OCI-LY1 (cell line): ENCODE measurements at regions not wholly inside any gene's neighbourhood (a gene's known extent, or its start where the extent isn't known, plus 50 kb on each side); places are given as distances from the start of the nearest gene placed in this dataset.

ENCODE experiments used
- H2AFZ ChIP-seq: fragments of 200-600 bp; sonication (generic), shearing (Covaris generic); 2 replicates; pipeline ENCODE4 v1.6.0; 2014; ENCODE audit warnings: antibody characterized with exemption, mild to moderate bottlenecking, low read length
- H3F3A ChIP-seq: fragments of 200-600 bp; sonication (generic), shearing (Covaris generic); 2 replicates; pipeline ENCODE4 v1.6.0; 2014; ENCODE audit warnings: mild to moderate bottlenecking, antibody characterized with exemption, low read length, moderate library complexity; ENCODE audit not compliant: insufficient read depth
- H3K27ac ChIP-seq: fragments of 200-600 bp; sonication (generic); 2 replicates; pipeline ENCODE4 v1.5.1; 2014; ENCODE audit warnings: low read length, mixed run types, mild to moderate bottlenecking, low read depth; ENCODE audit not compliant: poor library complexity, severe bottlenecking
- H3K27me3 ChIP-seq: fragments of 200-600 bp; sonication (generic); 2 replicates; pipeline ENCODE4 v1.6.0; 2014; ENCODE audit warnings: antibody characterized with exemption, mild to moderate bottlenecking, low read length, moderate library complexity; ENCODE audit not compliant: insufficient read depth
- H3K36me3 ChIP-seq: fragments of 200-600 bp; sonication (generic); 2 replicates; pipeline ENCODE4 v1.6.1; 2014; ENCODE audit warnings: mild to moderate bottlenecking, antibody characterized with exemption, low read length, moderate library complexity, mixed read lengths; ENCODE audit not compliant: insufficient read depth
- H3K4me1 ChIP-seq: fragments of 200-600 bp; sonication (generic); 2 replicates; pipeline ENCODE4 v1.5.1; 2014; ENCODE audit warnings: mild to moderate bottlenecking, low read length, moderate library complexity; ENCODE audit not compliant: insufficient read depth, severe bottlenecking
- H3K4me2 ChIP-seq: fragments of 200-600 bp; sonication (generic), shearing (Covaris generic); 2 replicates; pipeline ENCODE4 v1.6.1; 2014; ENCODE audit warnings: low read length
- H3K4me3 ChIP-seq: fragments of 200-600 bp; sonication (generic); 2 replicates; pipeline ENCODE4 v1.5.1; 2014; ENCODE audit warnings: low read length, low read depth, mild to moderate bottlenecking, mixed read lengths; ENCODE audit not compliant: poor library complexity, severe bottlenecking
- H3K79me2 ChIP-seq: fragments of 200-600 bp; shearing (Covaris generic); 2 replicates; pipeline ENCODE4 v1.6.1; 2016; ENCODE audit warnings: mixed run types, low read length, mixed read lengths; ENCODE audit not compliant: insufficient read depth
- H3K9ac ChIP-seq: fragments of 200-600 bp; sonication (generic), shearing (Covaris generic); 2 replicates; pipeline ENCODE4 v1.6.1; 2014; ENCODE audit warnings: mild to moderate bottlenecking, low read length, mixed read lengths
- H3K9me2 ChIP-seq: fragments of 200-600 bp; sonication (generic), shearing (Covaris generic); 2 replicates; pipeline ENCODE4 v1.6.1; 2014; ENCODE audit warnings: low read depth, mild to moderate bottlenecking, low read length, mixed read lengths
- H3K9me3 ChIP-seq: fragments of 200-600 bp; shearing (Covaris generic); 2 replicates; pipeline ENCODE4 v1.6.1; 2014; ENCODE audit warnings: low read length, mixed read lengths
- H4K20me1 ChIP-seq: fragments of 200-600 bp; sonication (generic), shearing (Covaris generic); 2 replicates; pipeline ENCODE4 v1.6.0; 2016; ENCODE audit warnings: mild to moderate bottlenecking, low read length; ENCODE audit not compliant: insufficient read depth
- EZH2 ChIP-seq: fragments of 200-600 bp; sonication (generic), shearing (Covaris generic); IDR thresholded peaks from 2 replicates; pipeline ENCODE4 v1.8.0; 2017; ENCODE audit warnings: borderline replicate concordance, mixed run types, mild to moderate bottlenecking, antibody characterized with exemption, low read length, moderate library complexity, mixed read lengths
- TF ChIP-seq, protein P1 (sequence below): fragments of 200-600 bp; sonication (generic), shearing (Covaris generic); IDR thresholded peaks from 2 replicates; pipeline ENCODE4 v1.5.1; 2017; ENCODE audit warnings: mild to moderate bottlenecking, antibody characterized with exemption, low read length, moderate library complexity, mixed read lengths

DNA sequence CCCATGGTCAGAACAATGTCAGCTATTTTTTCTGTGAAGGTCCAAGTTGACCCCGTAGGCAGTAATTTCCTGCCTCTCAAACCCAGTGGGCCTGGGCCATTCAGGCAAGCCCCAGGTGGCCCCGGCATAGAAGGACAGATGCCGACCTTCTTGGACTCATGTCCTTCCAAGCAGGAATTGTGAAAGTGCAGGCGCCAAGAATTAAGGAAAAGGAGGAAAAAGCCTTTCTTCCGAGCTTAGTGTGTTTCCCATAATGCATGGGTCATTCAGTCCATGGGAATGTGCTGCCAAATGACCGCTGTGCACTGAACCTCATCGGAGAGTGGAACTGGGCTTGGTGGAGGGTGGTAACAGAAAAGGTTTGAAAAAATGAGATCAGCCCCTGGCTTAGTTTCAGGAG is 196.5 kb upstream of the HS3ST1 start:
- Histone ChIP-seq H3K4me3 (no peak overlapping the region), H3K4me2 (no peak overlapping the region), H2AFZ (no peak overlapping the region), H3K27me3 (no peaks in the 10 kb centered on the region), H3K9me3 (no peaks in the 10 kb centered on the region), H3K9me2 (no peaks in the 10 kb centered on the region), H3K36me3 (no peaks in the 10 kb centered on the region), H3K4me1 (no peaks in the 10 kb centered on the region), H3K27ac (no peak overlapping the region), H4K20me1 (no peaks in the 10 kb centered on the region), H3K79me2 (no peaks in the 10 kb centered on the region), H3F3A (no peaks in the 10 kb centered on the region), H3K9ac (no peak overlapping the region)
- TF ChIP-seq EZH2: no peak
- TF ChIP-seq, protein P1, sequence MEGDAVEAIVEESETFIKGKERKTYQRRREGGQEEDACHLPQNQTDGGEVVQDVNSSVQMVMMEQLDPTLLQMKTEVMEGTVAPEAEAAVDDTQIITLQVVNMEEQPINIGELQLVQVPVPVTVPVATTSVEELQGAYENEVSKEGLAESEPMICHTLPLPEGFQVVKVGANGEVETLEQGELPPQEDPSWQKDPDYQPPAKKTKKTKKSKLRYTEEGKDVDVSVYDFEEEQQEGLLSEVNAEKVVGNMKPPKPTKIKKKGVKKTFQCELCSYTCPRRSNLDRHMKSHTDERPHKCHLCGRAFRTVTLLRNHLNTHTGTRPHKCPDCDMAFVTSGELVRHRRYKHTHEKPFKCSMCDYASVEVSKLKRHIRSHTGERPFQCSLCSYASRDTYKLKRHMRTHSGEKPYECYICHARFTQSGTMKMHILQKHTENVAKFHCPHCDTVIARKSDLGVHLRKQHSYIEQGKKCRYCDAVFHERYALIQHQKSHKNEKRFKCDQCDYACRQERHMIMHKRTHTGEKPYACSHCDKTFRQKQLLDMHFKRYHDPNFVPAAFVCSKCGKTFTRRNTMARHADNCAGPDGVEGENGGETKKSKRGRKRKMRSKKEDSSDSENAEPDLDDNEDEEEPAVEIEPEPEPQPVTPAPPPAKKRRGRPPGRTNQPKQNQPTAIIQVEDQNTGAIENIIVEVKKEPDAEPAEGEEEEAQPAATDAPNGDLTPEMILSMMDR: no peak

- TF ChIP-seq EZH2: no peak
- TF ChIP-seq, protein P1: no peak
- Histone ChIP-seq H3K9me2 (no peaks in the 10 kb centered on the region), H3F3A (no peaks in the 10 kb centered on the region), H4K20me1 (no peaks in the 10 kb centered on the region), H3K27ac (no peak overlapping the region), H3K9me3 (no peaks in the 10 kb centered on the region), H3K9ac (no peak overlapping the region), H3K27me3 (no peaks in the 10 kb centered on the region), H3K4me2 (no peak overlapping the region), H2AFZ (no peak overlapping the region), H3K36me3 (no peaks in the 10 kb centered on the region), H3K79me2 (no peaks in the 10 kb centered on the region), H3K4me1 (no peaks in the 10 kb centered on the region), H3K4me3 (no peak overlapping the region)
Observed at GRCh38 chr4:11624370-11624769, 195.7 kb upstream of the HS3ST1 start.

DNA sequence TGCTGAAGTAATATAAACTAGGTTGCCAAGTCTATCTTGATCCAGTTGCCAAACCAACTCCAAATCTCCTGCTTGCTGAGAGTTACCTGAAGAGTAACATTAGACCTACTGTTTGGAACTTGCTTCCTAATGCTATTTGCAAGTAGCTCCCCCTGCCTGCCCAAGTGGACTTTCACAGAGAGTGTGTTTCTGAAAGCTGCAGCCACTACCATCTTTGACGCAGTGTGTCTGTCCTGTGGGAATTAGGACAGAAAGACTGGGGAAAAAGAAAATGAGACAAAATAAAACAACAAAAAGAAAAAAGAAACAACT is 195.0 kb upstream of the HS3ST1 start:
- Histone ChIP-seq H3K27ac (no peak overlapping the region), H3F3A (no peaks in the 10 kb centered on the region), H3K79me2 (no peaks in the 10 kb centered on the region), H3K4me3 (no peak overlapping the region), H3K4me2 (no peak overlapping the region), H3K4me1 (no peaks in the 10 kb centered on the region), H3K27me3 (no peaks in the 10 kb centered on the region), H4K20me1 (no peaks in the 10 kb centered on the region), H3K9ac (no peak overlapping the region), H2AFZ (no peak overlapping the region), H3K9me3 (no peaks in the 10 kb centered on the region), H3K36me3 (no peaks in the 10 kb centered on the region), H3K9me2 (no peaks in the 10 kb centered on the region)
- TF ChIP-seq EZH2: no peak
- TF ChIP-seq, protein P1: no peak
